SK-N-SH (cell line): ENCODE measurements at regions not wholly inside any gene's neighbourhood (a gene's known extent, or its start where the extent isn't known, plus 50 kb on each side); places are given as distances from the start of the nearest gene placed in this dataset.

Source experiments
- CHD2 ChIP-seq: fragments of 150-350 bp; IDR thresholded peaks from 2 replicates; pipeline ENCODE4 v1.6.1; 2018; ENCODE audit warnings: low read length; ENCODE audit not compliant: partially characterized antibody
- SIN3A ChIP-seq: IDR thresholded peaks from 2 replicates; pipeline ENCODE4 v1.6.1; 2012; ENCODE audit warnings: low read depth, mild to moderate bottlenecking, low read length, moderate library complexity, borderline replicate concordance

DNA sequence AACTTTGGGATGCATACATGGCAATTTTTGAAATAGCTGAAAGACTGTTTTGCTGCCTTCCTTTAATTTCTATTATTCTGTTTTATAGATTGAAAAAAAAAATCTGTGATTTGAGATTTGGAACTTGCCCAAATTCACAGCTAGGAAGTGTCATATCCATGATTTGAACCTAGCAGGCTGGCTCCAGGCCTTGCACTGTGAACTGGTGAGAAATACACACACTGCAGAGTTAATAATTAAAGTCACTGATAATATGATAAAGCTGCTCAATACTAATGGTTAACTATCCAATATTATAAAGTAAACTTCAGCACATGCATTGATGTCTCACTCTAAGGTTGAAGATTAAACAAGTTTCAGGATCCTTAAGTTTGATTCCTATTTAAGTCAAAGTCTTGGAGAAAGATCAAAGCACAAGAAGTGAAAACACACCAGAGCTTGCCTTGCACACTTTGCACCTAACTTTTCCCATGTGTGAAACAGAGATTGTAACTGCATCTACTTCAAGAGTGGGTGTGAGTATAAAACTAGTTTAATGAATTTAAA is 150.6 kb upstream of the CCDC179 start:
- TF ChIP-seq CHD2 (no peak), SIN3A (no peak)
